Ascending aorta (tissue), 2 donors: ENCODE measurements at regions not wholly inside any gene's neighbourhood (a gene's known extent, or its start where the extent isn't known, plus 50 kb on each side); places are given as distances from the start of the nearest gene placed in this dataset.

Experiments used
- DNase-seq, 2 donors: peaks; one replicate each; pipeline ENCODE4 v3.0.0-alpha.2; 2019; ENCODE audit warnings: low spot score in 2 of 2
- H3K27ac ChIP-seq, 2 donors: fragments of 200-600 bp; sonication (generic); one replicate each; pipeline ENCODE4 v1.5.1; 2016 to 2017; ENCODE audit warnings: mild to moderate bottlenecking in 1 of 2
- H3K27me3 ChIP-seq: fragments of 200-600 bp; sonication (generic); one replicate; pipeline ENCODE4 v1.5.1; 2017
- H3K36me3 ChIP-seq, 2 donors: fragments of 200-600 bp; sonication (generic); one replicate each; pipeline ENCODE4 v1.5.1; 2016
- H3K4me1 ChIP-seq, 2 donors: fragments of 200-600 bp; sonication (generic); one replicate each; pipeline ENCODE4 v1.5.1; 2016 to 2017; ENCODE audit warnings: mild to moderate bottlenecking in 1 of 2
- H3K4me3 ChIP-seq, 2 donors: fragments of 200-600 bp; sonication (generic); one replicate each; pipeline ENCODE4 v1.5.1; 2016 to 2017; ENCODE audit warnings: mild to moderate bottlenecking in 1 of 2
- H3K9me3 ChIP-seq, 2 donors: fragments of 200-600 bp; sonication (generic); one replicate each; pipeline ENCODE4 v1.5.1; 2016
- intact Hi-C: fragments of 100-400 bp; cut with DNase I; formaldehyde crosslinking; loops from one replicate; pipeline ENCODE4 v1.15.1; 2023
- TF ChIP-seq, protein P1 (sequence below), 3 experiments: fragments of 200-600 bp in 2 of 3; fragments of 450-650 bp in 1 of 3; sonication (generic) in 2 of 3; IDR thresholded peaks; one replicate each; pipeline ENCODE4 v1.5.1; 2016 to 2019; ENCODE audit warnings: antibody characterized with exemption in 3 of 3, mild to moderate bottlenecking in 1 of 3, moderate library complexity in 1 of 3

DNA sequence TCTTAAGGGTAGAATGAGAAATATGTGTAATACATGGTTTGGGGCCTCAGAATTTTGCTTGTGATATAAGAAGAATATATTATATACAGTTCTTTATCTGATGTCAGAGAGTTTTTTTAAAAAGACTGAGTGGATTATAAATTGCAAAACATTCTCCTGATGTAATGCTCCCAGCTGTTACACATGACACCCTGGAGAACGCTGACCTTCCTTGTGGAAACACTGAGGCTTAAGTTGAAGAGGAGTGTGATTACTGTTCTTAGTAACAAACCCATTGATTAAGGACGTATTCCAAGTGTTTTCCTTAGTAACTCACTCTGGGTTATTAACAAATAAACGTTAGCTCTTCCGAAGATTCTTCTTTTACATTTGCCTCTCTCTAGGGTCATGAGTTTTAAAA, 1069.3 kb upstream of the CNTNAP5 start:
- Histone ChIP-seq H3K4me1 (no peaks in the 10 kb centered on the region), H3K4me3 (no peak overlapping the region), H3K9me3 (no peaks in the 10 kb centered on the region), H3K27me3 (no peaks in the 10 kb centered on the region), H3K36me3 (no peaks in the 10 kb centered on the region), H3K27ac (no peak overlapping the region)
- intact Hi-C loops: no loop called here
- no peak for DNase-seq
- TF ChIP-seq, protein P1, sequence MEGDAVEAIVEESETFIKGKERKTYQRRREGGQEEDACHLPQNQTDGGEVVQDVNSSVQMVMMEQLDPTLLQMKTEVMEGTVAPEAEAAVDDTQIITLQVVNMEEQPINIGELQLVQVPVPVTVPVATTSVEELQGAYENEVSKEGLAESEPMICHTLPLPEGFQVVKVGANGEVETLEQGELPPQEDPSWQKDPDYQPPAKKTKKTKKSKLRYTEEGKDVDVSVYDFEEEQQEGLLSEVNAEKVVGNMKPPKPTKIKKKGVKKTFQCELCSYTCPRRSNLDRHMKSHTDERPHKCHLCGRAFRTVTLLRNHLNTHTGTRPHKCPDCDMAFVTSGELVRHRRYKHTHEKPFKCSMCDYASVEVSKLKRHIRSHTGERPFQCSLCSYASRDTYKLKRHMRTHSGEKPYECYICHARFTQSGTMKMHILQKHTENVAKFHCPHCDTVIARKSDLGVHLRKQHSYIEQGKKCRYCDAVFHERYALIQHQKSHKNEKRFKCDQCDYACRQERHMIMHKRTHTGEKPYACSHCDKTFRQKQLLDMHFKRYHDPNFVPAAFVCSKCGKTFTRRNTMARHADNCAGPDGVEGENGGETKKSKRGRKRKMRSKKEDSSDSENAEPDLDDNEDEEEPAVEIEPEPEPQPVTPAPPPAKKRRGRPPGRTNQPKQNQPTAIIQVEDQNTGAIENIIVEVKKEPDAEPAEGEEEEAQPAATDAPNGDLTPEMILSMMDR (IDR thresholded peaks at IDR 0.05): no peak

DNA sequence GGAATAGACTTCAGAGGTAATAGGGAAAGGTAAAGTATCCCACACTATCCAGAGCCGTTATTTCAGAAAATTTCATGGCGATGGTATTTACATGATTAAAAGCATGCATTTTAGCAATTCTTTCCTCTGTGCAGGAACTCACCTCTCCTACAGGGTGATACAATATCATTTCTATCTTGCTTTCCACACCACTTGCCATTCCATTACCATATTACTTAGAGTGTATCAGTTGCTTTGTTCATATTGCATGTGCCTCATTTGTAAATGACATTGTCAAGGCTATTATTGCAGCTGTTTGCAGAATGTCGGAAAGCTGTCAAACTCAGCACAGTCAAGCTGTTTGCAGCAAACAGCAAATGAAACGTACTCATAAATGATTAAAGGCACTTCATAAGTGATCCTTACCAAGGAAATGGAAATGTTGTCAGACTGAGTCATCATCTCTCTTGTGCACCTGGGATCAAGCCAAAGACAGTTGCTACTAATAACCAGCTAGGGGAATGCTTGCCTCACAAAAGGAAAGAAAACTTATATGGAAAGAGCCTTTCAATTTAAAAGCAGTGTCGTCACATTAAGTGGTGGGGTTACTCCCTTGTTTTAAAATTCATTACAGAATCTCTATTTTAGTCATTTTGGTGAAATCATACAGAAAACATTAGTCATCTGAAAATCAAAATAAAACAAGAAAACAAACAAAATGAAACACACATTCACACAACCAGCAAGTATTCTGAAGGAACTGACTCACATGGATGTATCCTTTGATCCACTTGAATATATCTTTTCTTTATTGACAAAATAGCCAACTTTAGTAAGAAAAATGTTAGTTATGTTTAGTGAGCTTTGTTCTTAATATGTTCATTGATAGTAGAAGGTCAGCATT, 1064.1 kb upstream of the CNTNAP5 start:
- intact Hi-C loops: no loop called here
- Histone ChIP-seq H3K27me3 (no peaks in the 10 kb centered on the region), H3K9me3 (no peaks in the 10 kb centered on the region), H3K36me3 (no peaks in the 10 kb centered on the region), H3K4me1 (no peaks in the 10 kb centered on the region), H3K27ac (no peak overlapping the region), H3K4me3 (no peak overlapping the region)
- TF ChIP-seq, protein P1 (IDR thresholded peaks at IDR 0.05): no peak
- no peak for DNase-seq

DNA sequence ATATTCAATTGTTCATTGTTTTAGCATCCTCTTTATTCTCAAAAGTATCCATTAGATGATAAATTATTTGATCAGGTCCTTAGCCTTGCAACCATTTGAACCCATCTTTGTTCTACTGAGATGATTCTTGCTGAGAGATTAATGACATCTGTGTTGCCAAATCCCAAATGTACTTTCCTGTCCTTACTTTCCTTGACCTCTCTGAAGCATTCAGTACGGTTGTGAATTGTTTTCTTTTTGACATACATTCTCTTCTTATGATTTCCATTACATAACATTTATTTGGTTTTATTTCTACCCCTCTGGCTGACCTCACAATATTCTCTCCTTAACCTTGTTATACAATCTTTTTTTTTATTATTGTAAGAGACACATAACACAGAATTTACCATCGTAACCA, 1058.6 kb upstream of the CNTNAP5 start:
- no peaks in the 10 kb centered on the region for H3K9me3 ChIP-seq
- no peak overlapping the region for H3K27ac ChIP-seq
- no peaks in the 10 kb centered on the region for H3K27me3 ChIP-seq
- H3K4me3 ChIP-seq: no peak overlapping the region
- no peak for DNase-seq
- no peaks in the 10 kb centered on the region for H3K36me3 ChIP-seq
- intact Hi-C loops: no loop called here
- TF ChIP-seq, protein P1 (IDR thresholded peaks at IDR 0.05): no peak
- no peaks in the 10 kb centered on the region for H3K4me1 ChIP-seq

DNA sequence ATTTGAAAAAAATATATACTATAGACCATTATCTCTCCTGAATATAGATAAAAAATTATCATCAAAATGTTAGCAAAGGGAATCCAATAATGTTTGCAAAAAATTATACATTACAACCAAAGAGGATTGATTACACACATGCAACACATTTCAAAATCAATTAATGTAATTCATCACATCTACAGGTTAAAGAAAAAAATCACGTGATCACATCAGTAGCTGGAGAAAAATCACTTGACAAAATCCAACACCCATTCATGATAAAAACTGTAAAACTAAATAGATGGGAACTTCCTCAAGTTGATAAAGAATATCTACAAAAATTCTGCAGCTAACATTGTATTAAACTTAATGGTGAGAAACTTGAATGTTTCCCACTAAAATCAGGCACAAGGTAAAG, 1047.5 kb upstream of the CNTNAP5 start:
- Histone ChIP-seq H3K4me1 (no peaks in the 10 kb centered on the region), H3K27me3 (no peaks in the 10 kb centered on the region), H3K36me3 (no peaks in the 10 kb centered on the region), H3K4me3 (no peak overlapping the region), H3K27ac (no peak overlapping the region), H3K9me3 (no peaks in the 10 kb centered on the region)
- intact Hi-C loops: no loop called here
- TF ChIP-seq, protein P1 (IDR thresholded peaks at IDR 0.05): no peak
- DNase-seq: no peak

DNA sequence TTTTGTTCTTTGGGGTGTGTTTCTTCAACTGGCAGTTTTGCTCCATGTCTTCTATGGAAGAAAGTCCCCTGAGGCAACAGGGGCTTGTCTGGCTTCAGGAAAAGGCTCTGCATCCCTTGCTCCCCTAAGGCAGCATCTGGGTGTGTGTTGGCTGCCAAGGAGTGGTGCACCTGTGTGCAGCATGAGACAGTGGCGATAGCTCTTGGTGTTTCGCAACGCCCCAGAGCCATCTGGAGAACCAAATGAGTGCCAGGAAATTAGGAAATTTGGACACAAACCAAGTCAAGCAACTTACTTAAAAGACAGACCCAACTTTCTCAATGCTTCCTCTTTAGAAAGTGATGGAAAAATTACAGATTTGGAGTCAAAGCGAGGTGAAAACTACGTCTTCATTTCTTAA, 1044.4 kb upstream of the CNTNAP5 start:
- no peak for DNase-seq
- intact Hi-C loops: no loop called here

More for the DNA sequence above, 1044.4 kb upstream of the CNTNAP5 start:
- Histone ChIP-seq H3K4me3 (no peak overlapping the region), H3K36me3 (no peaks in the 10 kb centered on the region), H3K9me3 (no peaks in the 10 kb centered on the region), H3K27ac (no peak overlapping the region), H3K4me1 (no peaks in the 10 kb centered on the region), H3K27me3 (no peaks in the 10 kb centered on the region)
- TF ChIP-seq, protein P1 (IDR thresholded peaks at IDR 0.05): no peak
